ENCODE measurements at regions not wholly inside any gene's neighbourhood (a gene's known extent, or its start where the extent isn't known, plus 50 kb on each side); places are given as distances from the start of the nearest gene placed in this dataset.

DNA sequence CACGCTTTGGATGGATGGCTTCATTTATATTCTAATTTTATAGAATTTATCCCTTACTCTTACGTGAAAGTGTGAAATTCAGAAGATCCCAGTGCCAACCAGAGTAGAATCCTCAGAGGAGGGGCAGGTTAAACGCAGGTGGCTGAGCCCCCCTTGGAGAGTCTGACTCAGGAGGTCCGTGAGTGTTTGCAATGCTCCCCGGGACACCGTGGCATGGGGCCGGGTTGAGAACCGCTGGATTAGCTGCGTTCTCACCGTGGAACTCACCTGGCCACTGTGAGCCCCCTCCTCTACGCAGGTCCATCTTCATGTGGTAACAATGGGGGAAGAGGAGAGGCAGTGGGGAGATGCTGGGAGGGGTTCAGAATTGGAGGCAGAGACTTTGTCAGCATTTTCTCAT is 638.0 kb upstream of the MKI67 start:
- Histone ChIP-seq H3K9me2 (no peaks in the 10 kb centered on the region), H3F3A (replicated peaks; ENCODE audit: insufficient read depth) (no peaks in the 10 kb centered on the region), H3K36me3 (replicated peaks in 1 of 2; ENCODE audit: control insufficient read depth in 1 of 2, insufficient read depth in 2 of 2, low read length in 1 of 2) (no peaks in the 10 kb centered on the region), H3K27ac (ENCODE audit: low read depth in 2 of 2, low read length in 1 of 2) (no peak overlapping the region), H3K79me2 (ENCODE audit: insufficient read depth) (no peaks in the 10 kb centered on the region), H3K4me3 (ENCODE audit: low read depth in 2 of 2, low read length in 1 of 2) (no peak overlapping the region), H3K4me2 (no peak overlapping the region), H3K4me1 (ENCODE audit: control insufficient read depth in 1 of 2, insufficient read depth in 2 of 2, low read depth in 1 of 2, low read length in 1 of 2) (no peaks in the 10 kb centered on the region), H3K27me3 (ENCODE audit: insufficient read depth) (no peaks in the 10 kb centered on the region), H3K9me3 (no peaks in the 10 kb centered on the region), H4K20me1 (ENCODE audit: insufficient read depth) (no peaks in the 10 kb centered on the region), H3K9ac (no peak overlapping the region), H2AFZ (ENCODE audit: low read depth) (no peak overlapping the region)
- no peak for TF ChIP-seq GATA2 (CRISPR knock-in tag; IDR thresholded peaks at IDR 0.05)
- POLR2A ChIA-PET = no interaction called here
- DNase-seq = no peak
- WGBS (ENCODE audit: low lambda C conversion rate) = 37% methylated on average over 7 of the region's 11 CpGs
- CTCF ChIA-PET = no interaction called here

DNA sequence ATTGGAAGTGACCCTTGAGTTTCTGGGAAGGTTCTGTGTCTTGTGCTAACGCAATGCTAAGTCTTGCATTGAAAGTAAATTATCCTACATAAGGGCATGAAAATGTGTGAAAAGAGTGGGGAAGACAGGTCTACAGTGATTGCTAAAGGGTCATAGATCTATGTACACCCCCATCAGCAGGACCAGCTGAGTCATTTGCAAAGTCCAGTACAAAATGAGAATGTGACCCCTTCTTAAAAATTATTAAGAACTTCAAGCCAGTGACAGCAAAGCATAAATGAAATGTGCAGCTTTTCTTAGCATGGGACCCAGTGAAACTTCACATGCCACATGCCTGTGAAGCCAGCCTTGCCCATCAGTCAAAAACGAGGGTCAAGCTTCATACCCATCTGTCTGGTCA is 640.7 kb upstream of the MKI67 start:
- Histone ChIP-seq H3K27me3 (ENCODE audit: insufficient read depth) (no peaks in the 10 kb centered on the region), H3K9me3 (no peaks in the 10 kb centered on the region), H3K9ac (no peak overlapping the region), H3K4me3 (ENCODE audit: low read depth in 2 of 2, low read length in 1 of 2) (no peak overlapping the region), H3K9me2 (no peaks in the 10 kb centered on the region), H2AFZ (ENCODE audit: low read depth) (no peak overlapping the region), H3K4me1 (ENCODE audit: control insufficient read depth in 1 of 2, insufficient read depth in 2 of 2, low read depth in 1 of 2, low read length in 1 of 2) (no peaks in the 10 kb centered on the region), H3K27ac (ENCODE audit: low read depth in 2 of 2, low read length in 1 of 2) (no peak overlapping the region), H3F3A (replicated peaks; ENCODE audit: insufficient read depth) (no peaks in the 10 kb centered on the region), H3K4me2 (no peak overlapping the region), H4K20me1 (ENCODE audit: insufficient read depth) (no peaks in the 10 kb centered on the region), H3K36me3 (replicated peaks in 1 of 2; ENCODE audit: control insufficient read depth in 1 of 2, insufficient read depth in 2 of 2, low read length in 1 of 2) (no peaks in the 10 kb centered on the region), H3K79me2 (ENCODE audit: insufficient read depth) (no peaks in the 10 kb centered on the region)
- ChIA-PET POLR2A (no interaction called here), CTCF (interaction anchor here (1.7 kb wide), 1 partner anchor 12 kb away, joined by 7 read pairs; no protein-coding TSS in a partner anchor)
- DNase-seq = no peak
- WGBS (ENCODE audit: low lambda C conversion rate) = 28% methylated on average over 2 of the region's 2 CpGs
- TF ChIP-seq FOXM1 (IDR thresholded peaks at IDR 0.05; ENCODE audit: low read depth) = no peak
- TF ChIP-seq, protein P1, sequence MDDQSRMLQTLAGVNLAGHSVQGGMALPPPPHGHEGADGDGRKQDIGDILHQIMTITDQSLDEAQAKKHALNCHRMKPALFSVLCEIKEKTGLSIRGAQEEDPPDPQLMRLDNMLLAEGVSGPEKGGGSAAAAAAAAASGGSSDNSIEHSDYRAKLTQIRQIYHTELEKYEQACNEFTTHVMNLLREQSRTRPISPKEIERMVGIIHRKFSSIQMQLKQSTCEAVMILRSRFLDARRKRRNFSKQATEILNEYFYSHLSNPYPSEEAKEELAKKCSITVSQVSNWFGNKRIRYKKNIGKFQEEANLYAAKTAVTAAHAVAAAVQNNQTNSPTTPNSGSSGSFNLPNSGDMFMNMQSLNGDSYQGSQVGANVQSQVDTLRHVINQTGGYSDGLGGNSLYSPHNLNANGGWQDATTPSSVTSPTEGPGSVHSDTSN (IDR thresholded peaks at IDR 0.05) = no peak

DNA sequence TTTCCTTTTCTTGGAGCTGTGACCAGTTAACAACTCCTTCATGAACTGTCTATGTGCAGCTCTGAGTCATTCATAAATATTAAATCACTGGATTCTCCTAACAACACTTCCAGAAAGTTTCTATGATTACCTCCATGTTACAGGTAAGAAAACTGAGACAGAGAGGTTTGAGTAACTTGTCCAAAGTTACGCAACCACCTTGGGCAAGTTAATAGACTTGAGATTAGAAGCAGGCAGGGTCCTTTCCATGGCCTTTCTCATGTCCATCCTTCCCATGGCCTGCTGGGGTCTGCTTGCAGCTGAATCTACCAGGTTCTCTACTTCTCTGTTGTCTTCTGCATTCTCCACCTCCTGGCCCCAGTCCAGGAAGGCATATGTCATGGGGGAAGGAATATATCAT is 648.8 kb upstream of the MKI67 start:
- no peak for DNase-seq
- WGBS (ENCODE audit: low lambda C conversion rate) = 33% methylated on average over 1 of the region's 1 CpG
- ChIA-PET CTCF (no interaction called here), POLR2A (no interaction called here)
- Histone ChIP-seq H3K79me2 (ENCODE audit: insufficient read depth) (no peaks in the 10 kb centered on the region), H3K4me2 (no peak overlapping the region), H3K9me3 (no peaks in the 10 kb centered on the region), H3K27me3 (ENCODE audit: insufficient read depth) (no peaks in the 10 kb centered on the region), H3K4me3 (ENCODE audit: low read depth in 2 of 2, low read length in 1 of 2) (no peak overlapping the region), H3K4me1 (ENCODE audit: control insufficient read depth in 1 of 2, insufficient read depth in 2 of 2, low read depth in 1 of 2, low read length in 1 of 2) (no peaks in the 10 kb centered on the region), H3K9ac (no peak overlapping the region), H4K20me1 (ENCODE audit: insufficient read depth) (no peaks in the 10 kb centered on the region), H2AFZ (ENCODE audit: low read depth) (no peak overlapping the region), H3F3A (replicated peaks; ENCODE audit: insufficient read depth) (no peaks in the 10 kb centered on the region), H3K27ac (ENCODE audit: low read depth in 2 of 2, low read length in 1 of 2) (no peak overlapping the region), H3K9me2 (no peaks in the 10 kb centered on the region), H3K36me3 (replicated peaks in 1 of 2; ENCODE audit: control insufficient read depth in 1 of 2, insufficient read depth in 2 of 2, low read length in 1 of 2) (no peaks in the 10 kb centered on the region)
- TF ChIP-seq FOSL2 (IDR thresholded peaks at IDR 0.05; ENCODE audit: borderline replicate concordance, low read depth) = no peak
- no peak for TF ChIP-seq RFX5 (IDR thresholded peaks at IDR 0.05; ENCODE audit: low read length)
- no peak for TF ChIP-seq JUND (IDR thresholded peaks at IDR 0.05)
- TF ChIP-seq FOXJ3 (CRISPR knock-in tag; IDR thresholded peaks at IDR 0.05) = no peak
- no peak for TF ChIP-seq YY1 (IDR thresholded peaks at IDR 0.05; ENCODE audit: low read depth)
- TF ChIP-seq TEAD4 (IDR thresholded peaks at IDR 0.05; ENCODE audit: borderline replicate concordance, insufficient read depth) = no peak
- no peak for TF ChIP-seq MXI1 (IDR thresholded peaks at IDR 0.05; ENCODE audit: low read depth, low read length)
- TF ChIP-seq CHD2 (IDR thresholded peaks at IDR 0.05; ENCODE audit: low read length, partially characterized antibody) = no peak
- TF ChIP-seq SIN3A (IDR thresholded peaks at IDR 0.05; ENCODE audit: borderline replicate concordance, low read depth, low read length) = no peak
